ENCODE measurements at regions not wholly inside any gene's neighbourhood (a gene's known extent, or its start where the extent isn't known, plus 50 kb on each side); places are given as distances from the start of the nearest gene placed in this dataset.

DNA sequence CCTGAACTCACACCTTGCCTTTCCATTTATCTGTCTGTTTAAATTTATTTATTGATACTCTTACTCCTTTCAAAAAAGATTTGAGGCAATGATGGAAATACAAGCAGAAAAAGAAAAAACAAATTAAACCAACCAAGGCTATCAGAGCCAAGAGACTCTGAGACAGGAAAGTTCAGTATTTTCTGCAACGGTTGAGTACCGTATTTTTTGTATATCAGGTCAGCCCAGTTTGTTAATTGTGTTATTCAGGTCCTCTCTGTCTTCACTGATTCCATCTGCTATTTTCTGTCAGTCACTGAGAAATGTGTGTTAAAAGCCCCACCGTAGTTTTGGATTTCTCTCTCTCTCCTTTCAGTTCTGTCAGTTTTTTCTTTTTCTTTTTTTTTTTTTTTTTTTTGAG is 134.5 kb upstream of the SMIM23 start:
- DNase-seq (ENCODE audit: low read depth), result no peak

DNA sequence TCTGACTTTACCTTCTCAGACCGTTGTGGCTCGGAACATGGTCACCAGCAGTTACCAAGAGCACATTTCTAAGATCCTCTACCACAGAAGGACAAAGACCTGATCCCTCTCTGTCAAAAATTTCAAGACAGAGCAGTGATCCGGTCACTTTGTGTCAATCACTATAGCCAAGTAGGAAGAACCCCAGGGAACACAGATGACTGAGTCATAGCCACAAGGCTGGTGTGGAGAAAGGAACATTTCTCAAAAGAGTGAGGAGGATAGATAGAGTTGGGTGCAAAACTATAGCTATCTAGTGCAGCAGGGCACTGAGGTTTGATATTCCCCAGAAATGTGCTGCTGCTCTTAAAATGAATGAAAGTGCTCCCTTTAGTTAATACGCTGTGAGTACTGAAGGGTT is 130.7 kb upstream of the SMIM23 start:
- no peak for DNase-seq (ENCODE audit: low read depth)

DNA sequence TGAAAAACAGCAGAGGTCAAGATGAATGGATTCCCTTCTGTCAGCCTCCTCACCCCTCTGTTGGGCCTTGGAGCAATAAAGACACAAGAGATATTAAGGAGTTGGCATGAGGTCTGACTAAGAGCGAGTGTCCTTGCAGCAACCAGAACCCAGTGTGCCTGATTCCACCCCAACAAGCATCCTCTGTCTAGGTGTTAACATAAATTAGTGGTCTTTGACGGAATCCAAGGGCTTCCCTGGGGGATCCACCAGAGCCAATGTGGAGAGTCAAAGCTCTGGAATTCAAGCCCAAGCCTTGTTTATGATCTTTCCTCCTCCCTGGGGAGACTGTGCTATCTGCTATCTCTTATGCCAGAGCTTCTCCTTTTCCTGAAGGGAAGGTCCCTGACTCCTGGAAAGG is 128.1 kb upstream of the SMIM23 start:
- no peak for DNase-seq (ENCODE audit: low read depth)

DNA sequence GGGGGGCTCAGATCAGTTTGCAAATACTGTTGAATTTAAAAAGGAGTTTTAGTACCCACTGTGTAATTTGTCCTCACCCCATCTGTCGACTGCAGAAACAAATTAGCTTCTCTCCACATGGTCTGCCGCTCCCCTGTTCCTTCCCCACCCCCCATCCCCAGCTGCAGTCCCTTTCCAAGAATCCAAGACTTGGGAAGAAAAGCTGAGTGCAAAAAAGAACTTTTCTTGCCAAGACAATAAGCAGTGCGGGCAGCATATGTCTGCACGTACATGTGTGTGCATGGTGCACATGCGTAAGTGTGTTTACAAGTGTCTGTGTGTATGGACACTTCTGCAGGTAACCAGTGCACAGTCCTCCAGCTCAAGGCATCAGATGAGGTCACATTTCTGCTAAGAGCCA is 125.7 kb upstream of the SMIM23 start:
- DNase-seq (ENCODE audit: low read depth), result no peak

DNA sequence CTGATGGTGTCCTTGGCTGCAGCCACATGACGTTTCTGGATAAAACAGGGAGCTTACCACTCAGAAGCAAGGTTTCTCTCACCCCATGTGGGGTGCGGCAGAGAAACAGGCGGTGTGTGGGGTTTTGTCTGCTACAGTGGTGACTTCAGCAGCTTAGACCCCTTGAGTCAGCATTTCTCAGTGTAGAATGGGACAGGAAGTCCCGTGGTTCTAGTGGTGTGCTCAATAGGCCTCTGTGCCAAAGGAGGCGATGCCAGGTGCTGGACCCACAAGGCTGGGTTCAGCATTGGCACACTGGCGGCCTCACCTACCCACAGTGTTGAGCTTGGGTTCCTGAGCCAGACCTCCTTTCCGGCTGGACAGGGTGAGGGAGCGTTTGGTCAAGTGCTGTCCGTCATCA is 125.2 kb upstream of the SMIM23 start:
- no peak for DNase-seq (ENCODE audit: low read depth)

DNA sequence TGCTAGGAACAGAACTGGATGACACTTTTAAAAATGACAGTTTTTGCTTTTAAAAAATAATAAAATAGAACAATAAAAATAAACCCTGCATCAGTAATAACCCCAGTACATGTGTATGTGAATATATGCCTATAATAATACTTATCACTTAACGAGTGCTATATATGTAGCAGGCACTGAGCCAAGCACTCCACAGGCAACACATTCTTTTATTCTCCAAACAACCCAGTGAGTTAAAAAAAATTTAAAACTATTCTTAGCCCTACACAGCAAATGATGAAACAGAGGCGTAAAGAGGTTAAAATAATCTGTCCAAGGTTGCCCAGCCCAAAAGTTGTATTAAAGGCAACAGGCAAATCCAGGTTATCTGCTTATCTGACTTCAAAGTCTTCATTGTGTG is 124.5 kb upstream of the SMIM23 start:
- DNase-seq (ENCODE audit: low read depth), result no peak

DNA sequence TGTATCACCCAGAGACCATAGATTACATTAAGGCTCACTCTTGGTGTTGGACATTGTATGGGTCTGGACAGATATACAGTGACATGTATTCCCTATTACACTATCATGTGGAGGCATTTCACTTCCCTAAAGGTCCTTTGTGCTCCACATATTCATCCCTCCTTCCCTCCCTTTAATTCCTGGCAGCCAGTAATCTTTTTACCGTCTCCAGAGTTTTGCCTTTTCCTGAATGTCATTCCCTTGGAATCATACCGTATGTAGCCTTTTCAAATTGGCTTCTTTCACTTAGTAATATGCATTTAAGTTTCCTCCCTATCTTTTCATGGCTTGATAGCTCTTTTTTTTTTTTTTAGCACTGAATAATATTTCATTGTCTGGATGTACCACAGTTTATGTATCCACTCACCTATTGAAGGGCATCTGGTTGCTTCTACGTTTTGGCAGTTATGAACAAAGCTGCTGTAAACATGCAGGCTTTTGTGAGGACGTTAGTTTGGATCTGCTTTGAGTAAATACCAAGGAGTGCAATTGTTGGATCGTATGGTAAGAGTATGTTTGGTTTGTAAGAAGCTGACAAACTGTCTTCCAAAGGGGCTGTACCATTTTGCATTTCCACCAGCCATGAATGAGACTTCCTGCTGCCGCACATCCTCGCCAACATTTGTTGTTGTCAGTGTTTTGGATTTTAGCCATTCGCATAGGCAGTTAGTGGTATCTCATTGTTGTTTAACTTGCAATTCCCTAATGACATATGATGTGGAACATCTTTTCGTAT is 122.1 kb upstream of the SMIM23 start:
- DNase-seq (ENCODE audit: low read depth), result no peak

DNA sequence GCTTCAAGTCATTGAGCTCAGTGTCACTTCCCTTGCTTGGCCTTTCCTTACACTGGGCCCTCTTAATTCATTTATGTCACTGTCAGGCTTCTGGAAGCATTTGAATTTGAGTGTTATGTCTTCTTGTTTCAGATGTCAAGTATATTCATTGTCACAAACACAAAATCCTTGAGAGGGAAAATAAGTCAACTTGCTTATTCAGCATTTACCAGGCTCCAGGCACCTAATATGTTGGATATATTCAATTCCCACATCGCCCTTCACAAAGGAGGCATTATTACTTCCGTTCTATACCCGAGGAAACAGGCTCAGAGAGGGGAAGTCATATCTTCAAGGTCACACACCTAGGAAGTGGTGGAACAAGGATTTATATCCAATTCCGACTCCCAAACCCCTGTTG is 121.1 kb upstream of the SMIM23 start:
- DNase-seq (ENCODE audit: low read depth), result no peak

DNA sequence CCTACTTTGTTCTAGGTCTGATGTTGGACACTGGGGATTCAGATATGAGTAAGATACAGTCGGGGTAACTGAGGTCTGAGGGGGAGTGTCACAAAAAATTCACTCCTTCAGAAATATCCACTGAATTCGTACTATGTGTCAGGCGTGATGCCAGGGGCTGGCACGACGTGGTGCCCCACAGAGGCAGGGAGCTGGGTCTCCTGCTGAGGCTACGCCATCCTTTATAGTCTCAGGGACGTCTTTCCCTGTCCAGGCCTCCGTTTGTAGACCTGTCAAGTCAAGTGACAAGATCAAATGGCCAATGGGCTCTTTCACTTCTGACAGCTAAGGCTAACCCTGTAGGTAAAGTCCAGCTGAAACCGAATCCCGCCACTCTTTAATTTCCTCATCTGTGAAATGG is 118.8 kb upstream of the SMIM23 start:
- no peak for DNase-seq (ENCODE audit: low read depth)

DNA sequence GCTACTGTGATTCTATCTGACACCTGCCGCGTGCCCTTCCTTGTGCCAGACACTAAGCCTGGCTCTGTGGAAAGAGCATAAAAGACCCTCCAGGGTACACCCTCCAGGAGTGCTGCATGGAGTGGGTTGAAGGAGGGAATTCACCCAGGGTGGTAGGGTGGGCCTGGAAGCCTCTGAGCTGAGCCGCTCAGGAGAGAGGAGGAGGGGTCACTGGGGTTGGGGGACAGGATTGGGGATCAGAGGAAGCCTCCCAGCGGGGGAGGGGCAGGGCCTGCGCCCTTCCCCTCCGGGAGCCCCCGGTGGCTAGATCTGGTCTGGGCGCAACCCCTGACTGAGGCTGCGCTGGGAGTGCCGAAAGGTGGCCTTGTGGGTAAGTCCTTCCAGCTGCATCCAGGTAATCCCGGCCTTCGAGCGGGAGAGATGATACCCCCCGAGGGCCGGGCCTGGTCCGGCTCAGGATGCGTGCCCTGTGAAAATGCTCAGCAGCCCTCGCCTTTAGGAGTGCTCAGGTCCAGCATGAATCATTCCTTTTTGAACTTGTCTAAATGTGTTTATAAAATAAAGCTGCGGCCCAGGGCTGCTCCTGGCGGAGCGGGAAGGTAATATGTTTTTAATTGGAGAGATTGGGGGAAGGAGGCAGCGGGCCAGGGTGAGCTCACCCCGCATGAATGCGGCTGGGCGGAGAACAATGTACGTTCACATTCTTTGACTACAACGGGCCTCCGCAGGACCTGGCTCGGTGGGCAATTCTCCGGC is 118.1 kb upstream of the SMIM23 start:
- DNase-seq (ENCODE audit: low read depth), result no peak

DNA sequence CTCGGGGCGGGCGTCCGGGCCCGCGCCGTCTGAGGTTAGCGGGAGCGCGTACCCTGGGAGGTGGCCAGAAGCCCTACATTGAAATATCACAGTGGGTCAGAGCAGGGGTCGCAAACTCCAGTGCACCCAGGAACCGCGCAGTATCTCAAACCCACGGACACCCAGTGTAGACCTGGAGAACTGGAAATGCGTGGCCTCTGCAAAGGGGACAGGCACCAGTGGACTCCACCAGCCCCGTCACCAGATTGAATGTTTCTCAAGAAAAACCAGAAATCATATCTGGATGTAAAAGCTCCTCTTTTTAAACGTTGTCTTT is 117.6 kb upstream of the SMIM23 start:
- no peak for DNase-seq (ENCODE audit: low read depth)

DNA sequence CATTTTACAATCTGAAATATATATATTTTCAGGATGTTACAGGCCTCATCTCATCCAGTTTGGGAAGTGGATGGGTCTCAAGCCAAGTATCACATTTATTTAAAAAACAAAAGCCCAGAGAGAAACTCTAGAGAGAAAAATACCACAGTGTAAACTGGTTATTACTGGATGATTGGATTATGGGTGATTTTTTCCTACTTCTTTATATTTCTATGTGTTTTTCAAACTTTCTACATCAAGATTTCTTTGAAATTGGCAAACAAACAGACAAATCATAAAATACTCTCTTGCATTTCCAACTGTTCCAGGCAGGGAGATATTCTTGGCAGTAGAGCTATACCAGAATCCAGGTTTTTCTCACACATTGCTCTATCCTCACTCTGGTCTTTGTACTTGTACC is 116.0 kb upstream of the SMIM23 start:
- no peak for DNase-seq (ENCODE audit: low read depth)

DNA sequence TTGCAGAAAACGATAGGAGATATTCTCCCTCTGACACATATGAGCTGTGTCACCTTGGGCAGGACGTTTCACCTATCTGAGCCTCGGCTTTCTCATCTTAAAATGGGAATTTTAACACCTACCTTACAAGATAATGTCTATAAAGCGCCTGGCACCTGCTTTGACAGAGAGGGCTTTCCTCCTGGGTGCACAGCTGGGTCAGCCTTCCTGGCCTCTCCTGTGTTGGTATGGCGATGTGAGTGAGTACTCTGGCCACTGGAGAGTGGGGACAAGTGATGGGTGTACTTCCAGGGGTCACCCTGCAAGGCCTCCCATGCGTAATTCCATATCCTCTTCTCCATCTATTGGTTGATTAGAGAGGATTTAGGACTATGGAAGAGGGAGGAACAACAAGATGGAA is 113.1 kb upstream of the SMIM23 start:
- no peak for DNase-seq (ENCODE audit: low read depth)

DNA sequence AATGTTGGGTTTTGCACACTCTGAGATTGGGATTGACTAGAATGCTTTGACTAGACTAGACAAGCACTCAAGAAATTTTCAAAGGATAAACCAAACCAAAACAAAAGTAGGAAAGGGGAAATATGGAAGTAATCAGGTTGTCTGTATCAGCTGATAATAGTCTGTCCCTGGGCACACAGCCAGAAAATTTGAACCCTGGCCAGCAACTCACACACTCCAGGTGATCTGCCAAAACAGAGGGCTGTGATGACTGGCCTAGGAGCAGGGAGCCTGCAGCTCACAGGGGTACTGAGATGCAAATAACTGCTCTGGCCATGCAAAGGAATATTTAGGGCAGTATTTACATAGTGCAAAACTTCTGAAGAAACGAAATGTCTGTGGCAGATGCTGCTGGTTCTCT is 112.3 kb upstream of the SMIM23 start:
- DNase-seq (ENCODE audit: low read depth), result no peak

DNA sequence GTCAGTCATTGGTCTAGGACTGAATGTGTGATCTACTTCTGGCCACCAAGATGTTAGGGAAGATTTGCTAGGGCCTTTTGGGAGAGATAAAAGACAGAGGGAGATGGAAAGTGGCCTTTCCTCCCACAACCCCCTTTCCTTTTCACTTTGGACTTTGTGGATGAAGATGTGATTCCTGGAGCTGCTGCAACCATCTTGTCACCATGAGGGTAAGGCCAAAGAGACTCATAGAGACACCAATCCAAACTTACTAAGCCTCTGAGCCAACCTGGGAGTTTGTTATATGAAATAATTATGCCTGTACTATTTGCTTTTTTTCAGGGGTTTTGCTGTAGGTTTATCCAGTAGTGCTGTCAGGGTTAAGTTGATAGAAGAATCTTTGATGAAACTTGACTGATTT is 111.8 kb upstream of the SMIM23 start:
- no peak for DNase-seq (ENCODE audit: low read depth)

DNA sequence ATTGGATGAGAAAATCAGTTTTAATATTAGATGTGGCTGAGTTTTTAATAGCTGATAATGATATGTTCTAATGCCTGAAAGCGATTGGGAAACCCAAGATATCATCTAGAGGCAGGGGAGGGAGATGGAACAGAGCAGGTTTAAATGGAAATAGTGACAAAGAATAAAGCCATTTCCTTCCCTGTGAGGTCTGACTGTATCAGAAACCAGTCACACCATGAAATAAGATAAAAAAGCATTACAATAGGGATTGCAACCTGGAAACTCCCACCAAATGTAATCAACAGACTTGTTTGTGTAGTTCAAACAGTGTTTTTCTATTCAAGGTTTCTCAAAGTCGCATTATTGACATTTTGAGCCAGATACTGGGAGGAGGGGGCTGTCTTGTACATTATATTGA is 110.1 kb upstream of the SMIM23 start:
- DNase-seq (ENCODE audit: low read depth), result no peak

DNA sequence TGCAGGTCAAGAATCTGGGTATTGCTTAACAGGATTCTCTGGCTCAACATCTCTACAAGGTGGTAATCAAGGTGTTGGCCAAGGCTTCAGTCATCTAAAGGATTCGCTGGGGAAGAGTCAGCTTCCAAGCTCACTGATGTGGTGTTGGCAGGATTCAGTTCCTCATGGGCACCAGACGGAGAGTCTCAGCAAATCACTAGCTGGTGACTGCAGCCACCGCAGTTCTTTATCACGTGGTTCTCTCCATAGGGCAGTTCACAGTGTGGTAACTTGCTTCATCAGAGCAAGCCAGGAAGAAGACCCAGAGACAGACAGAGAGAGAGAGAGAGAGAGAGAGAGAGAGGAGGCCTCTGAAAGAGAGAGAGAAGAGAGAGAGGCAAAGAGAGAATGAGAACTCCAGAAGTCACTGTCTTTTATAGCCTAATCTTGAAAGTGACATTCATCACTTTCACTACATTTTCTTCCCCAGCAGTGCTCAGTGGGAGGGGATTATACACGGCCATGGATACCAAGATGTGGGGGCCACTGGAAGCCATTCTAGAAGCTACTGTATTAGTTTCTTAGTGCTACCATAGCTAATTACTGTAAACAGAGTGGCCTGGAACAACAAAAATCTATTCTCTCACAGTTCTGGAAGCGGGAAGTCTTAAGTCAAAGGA is 109.2 kb upstream of the SMIM23 start:
- no peak for DNase-seq (ENCODE audit: low read depth)

DNA sequence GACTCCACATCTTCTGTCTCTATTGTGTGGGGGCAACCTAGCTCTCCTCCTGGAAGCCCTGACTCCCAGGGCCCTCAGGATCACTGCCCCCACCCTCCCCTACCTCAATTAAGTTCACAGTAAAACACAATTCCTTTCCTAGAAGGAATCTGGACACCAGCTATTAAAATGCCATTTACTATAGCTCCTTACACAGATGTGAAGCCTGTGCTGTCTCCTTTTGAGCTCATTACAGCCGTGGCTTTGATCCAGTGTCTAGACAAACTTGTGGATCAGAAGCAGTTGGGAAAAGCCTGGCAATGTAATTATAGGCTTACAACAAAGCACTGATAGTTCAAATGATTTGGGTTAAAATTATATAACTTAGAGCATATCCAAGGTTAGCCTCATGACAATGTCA is 107.0 kb upstream of the SMIM23 start:
- DNase-seq (ENCODE audit: low read depth), result no peak

DNA sequence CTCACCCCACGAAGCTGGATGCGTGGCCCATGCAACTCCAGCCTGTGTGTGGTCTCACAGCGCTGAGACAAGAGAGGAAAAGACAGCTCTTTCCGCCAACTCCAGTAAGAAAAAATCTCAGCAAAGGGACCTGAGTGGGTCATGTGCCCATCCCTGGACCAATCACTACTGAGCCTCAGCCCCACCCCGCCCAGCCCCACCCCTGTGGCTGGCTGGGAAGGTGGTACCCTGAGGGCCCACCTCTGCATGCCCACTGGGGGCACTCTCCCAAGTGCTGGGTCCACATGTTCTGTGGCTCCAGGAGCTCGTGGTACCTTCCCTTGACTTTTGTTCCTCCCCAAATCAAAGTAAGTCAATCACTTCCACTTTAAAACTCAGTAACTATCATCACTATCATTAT is 105.1 kb upstream of the SMIM23 start:
- no peak for DNase-seq (ENCODE audit: low read depth)

DNA sequence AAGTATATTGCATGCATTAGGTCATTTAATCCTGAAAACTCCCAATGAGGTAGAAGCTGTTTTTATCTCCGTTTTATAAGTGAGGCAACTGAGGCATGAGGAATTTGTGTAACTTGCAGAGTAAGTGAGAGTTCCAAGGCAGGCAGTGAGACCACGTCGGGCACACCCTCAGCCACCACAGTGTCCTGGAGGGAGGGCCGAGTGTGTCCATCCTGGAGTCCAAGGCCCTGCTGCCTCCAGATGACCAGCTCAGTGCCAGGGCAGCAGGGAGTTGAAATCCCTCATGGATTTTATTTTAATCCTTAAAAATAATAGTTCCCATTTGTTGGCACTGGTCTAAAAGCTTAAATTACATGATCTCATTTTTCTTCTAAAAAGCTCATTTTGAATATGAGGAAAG is 104.6 kb upstream of the SMIM23 start:
- DNase-seq (ENCODE audit: low read depth), result no peak

DNA sequence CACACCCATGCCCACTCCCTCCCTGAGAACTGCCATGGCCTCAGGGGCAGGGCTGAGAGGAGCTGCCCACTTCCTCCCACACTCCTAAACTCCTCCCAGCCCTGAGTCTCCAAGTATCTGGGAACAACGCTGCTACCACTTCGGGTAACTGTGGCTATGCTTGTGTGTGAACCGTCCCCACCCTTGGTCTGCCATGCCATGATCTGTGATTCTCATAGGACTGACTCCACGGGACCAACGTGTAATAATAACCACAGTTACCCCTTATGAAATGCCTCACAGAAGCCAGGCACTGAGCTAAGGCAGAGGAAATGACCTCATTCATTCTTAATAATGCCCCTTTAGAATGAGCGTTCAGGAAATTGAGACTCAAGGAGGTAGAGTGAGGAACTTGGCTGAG is 103.9 kb upstream of the SMIM23 start:
- DNase-seq (ENCODE audit: low read depth), result no peak

DNA sequence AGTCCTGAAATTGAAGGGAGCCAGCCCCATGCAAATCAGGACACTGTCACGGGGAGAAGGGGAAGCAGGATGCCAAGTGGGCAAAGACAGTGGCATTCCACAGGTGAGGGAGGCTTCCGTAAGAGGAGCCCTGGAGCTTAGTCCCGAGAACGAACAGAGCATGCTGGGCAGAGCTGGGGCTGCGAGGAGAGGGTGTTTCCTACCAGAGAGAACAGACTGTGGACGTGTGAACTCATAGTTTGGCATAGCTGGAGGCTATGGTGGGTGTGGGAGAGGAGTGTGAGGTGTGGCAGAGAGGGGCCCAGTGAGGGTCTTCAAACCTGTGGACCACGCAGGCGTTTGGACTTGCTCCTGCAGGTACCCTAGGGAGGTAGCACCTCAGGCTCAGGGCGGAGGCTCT is 102.8 kb upstream of the SMIM23 start:
- DNase-seq (ENCODE audit: low read depth), result no peak

DNA sequence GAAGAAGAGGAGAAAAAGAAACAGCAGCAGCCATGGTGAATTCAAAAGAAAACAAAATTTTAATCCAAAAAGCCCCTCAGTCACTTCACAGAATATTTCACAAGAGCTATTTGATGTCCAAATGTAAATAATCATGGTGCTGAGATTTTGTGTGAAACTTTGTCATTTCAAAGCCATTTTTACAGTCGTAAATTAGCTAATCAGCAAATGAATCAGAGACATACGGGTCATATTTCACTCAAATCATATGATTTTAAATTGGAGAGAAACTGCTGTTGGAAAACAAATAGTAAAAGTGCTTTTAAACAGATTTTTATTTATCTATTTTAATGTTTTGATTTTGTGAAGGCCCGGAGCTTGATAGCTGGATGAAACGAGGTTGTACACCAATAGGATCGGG is 101.4 kb upstream of the SMIM23 start:
- no peak for DNase-seq (ENCODE audit: low read depth)
